ENCODE measurements at regions not wholly inside any gene's neighbourhood (a gene's known extent, or its start where the extent isn't known, plus 50 kb on each side); places are given as distances from the start of the nearest gene placed in this dataset.

DNA sequence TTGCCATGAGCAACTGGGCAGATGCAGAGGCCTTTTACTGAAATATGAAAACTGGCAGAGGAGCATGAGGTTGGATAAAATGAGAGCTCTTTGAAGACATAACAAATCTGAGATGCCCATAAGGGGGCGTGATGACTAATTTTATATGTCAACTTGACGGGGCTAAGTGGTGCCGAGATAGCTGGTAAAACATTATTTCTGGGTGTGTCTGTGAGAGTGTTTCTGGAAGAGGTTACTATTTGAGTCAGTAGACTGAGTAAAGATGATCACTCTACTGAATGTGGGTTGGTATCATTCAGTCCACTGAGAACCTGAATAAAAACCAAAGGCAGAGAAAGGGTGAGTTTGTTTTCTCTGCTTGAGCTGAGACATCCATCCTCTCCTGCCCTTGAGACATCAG, 454.2 kb downstream of the NPIPA7 start:
- H3K4me3 ChIP-seq (ENCODE audit: low read depth, low read length): no peak overlapping the region
- DNase-seq (ENCODE audit: low read depth): no peak
- TF ChIP-seq, protein P1, sequence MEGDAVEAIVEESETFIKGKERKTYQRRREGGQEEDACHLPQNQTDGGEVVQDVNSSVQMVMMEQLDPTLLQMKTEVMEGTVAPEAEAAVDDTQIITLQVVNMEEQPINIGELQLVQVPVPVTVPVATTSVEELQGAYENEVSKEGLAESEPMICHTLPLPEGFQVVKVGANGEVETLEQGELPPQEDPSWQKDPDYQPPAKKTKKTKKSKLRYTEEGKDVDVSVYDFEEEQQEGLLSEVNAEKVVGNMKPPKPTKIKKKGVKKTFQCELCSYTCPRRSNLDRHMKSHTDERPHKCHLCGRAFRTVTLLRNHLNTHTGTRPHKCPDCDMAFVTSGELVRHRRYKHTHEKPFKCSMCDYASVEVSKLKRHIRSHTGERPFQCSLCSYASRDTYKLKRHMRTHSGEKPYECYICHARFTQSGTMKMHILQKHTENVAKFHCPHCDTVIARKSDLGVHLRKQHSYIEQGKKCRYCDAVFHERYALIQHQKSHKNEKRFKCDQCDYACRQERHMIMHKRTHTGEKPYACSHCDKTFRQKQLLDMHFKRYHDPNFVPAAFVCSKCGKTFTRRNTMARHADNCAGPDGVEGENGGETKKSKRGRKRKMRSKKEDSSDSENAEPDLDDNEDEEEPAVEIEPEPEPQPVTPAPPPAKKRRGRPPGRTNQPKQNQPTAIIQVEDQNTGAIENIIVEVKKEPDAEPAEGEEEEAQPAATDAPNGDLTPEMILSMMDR (conservative IDR thresholded peaks at IDR 0.05; ENCODE audit: low read depth, low read length): no peak

DNA sequence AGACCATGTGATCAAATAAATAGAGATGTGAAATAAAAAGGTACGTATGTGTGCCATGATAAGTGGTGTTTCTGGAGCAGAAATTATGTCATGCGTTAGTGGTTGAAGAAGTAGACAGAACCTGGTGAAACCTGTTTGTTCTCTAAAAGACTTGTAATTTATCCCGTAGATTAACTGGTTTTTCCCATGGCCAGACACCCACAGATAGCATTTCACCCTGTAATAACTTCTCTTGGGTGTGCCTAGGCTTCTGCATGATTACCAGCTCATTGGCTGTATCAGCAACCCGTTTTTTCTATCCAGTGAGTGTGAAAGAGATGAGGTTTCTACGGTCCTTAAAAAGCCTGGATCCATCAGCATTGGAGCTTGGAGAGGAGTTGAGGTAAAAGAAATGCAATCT, 471.3 kb downstream of the NPIPA7 start:
- no peak for DNase-seq (ENCODE audit: low read depth)
- no peak overlapping the region for H3K4me3 ChIP-seq (ENCODE audit: low read depth, low read length)
- TF ChIP-seq, protein P1 (conservative IDR thresholded peaks at IDR 0.05; ENCODE audit: low read depth, low read length): no peak

DNA sequence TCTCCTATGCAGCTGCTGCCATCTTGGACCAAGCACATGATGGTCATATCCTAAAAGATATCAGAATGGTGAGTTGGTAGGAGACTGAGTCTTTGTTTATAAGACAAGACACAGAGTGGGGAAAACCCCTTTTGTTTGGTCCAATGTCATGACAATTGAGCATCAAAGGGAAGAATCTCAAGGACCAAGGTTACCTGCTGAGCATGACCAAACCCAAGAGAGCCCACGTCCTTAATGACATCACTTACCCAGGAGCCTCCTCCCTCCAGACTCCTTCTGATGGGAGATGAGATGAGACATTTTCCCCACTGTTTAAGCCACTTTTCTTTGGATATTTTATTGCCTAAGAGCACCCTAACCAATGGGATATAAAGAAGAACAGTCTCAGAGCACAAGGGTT, 478.1 kb downstream of the NPIPA7 start:
- H3K4me3 ChIP-seq (ENCODE audit: low read depth, low read length): no peak overlapping the region
- TF ChIP-seq, protein P1 (conservative IDR thresholded peaks at IDR 0.05; ENCODE audit: low read depth, low read length): no peak
- no peak for DNase-seq (ENCODE audit: low read depth)

DNA sequence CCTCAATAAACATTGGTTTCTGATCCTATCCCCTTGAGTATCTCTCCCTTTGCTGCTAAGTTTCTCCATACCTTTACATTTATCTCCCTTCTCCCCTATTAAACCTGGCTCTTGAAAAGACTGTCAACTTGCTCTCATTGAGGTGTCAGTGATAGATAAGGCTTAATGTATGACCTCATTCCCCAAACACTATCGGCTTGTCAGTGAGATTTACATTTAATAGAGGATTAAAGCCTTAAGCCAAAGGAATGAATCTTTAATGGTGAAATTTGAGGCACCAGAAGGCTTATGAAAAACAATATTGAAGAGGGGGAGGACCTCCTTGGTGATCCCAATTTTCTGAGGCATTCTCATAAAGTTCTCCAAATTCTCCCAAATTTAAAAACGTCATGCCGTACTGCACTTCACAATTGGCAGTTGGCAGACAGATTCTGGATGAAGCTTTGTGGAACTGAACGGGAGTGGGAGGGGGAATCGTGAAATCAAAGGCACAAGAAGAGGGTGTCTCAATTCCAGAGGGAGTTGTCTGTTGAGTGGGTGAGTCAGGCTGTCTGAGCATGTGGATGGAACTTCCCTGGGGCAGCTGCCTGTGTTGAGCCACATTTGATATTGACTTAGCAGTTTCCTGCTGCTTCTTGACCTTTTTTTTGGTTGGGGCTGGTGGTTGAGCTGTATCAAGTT, 478.8 kb downstream of the NPIPA7 start:
- no peak for DNase-seq (ENCODE audit: low read depth)
- TF ChIP-seq, protein P1 (conservative IDR thresholded peaks at IDR 0.05; ENCODE audit: low read depth, low read length): no peak
- no peak overlapping the region for H3K4me3 ChIP-seq (ENCODE audit: low read depth, low read length)

DNA sequence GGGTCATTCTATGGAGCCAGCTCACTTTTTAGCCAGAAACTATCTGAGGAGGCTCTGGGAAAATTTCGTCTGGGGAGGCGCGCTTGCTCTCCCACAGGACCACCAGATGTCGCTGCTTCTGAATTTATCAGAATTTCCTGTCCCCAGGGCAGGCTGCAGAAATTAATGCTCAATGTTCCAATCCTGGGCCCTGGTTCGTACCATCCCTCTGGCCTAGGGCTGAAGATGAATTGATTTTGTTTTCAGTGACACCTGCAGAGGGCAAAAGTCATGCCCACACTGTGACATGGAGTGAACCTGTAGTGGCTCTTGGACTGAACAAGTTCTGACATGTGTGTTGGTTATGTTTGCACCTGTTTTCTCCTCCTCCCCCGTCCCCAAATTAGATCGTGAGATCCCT, 482.6 kb downstream of the NPIPA7 start:
- TF ChIP-seq, protein P1 (conservative IDR thresholded peaks at IDR 0.05; ENCODE audit: low read depth, low read length): peak; percentile 56
- peak; percentile 23 for DNase-seq (ENCODE audit: low read depth)
- no peak overlapping the region for H3K4me3 ChIP-seq (ENCODE audit: low read depth, low read length)

DNA sequence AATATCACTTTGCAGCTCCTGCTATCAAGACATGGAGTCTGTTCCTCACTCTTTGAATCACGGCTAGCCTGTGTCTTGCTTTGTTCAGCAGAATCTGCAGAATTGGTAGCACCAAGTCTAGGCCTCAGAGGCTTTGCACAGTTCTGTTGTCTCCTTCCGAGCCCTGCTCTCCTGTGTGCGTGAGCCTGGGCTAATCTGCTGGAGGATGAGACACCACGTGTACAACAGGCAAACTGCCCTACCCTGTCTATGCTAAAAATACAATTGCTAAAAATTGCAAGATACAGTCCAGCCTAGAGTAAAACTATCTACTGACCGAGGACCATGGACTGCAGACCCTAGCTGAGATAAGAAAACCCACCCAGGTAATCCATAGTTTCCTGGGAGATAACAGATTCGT, 484.7 kb downstream of the NPIPA7 start:
- TF ChIP-seq, protein P1 (conservative IDR thresholded peaks at IDR 0.05; ENCODE audit: low read depth, low read length): no peak
- DNase-seq (ENCODE audit: low read depth): no peak
- H3K4me3 ChIP-seq (ENCODE audit: low read depth, low read length): no peak overlapping the region

DNA sequence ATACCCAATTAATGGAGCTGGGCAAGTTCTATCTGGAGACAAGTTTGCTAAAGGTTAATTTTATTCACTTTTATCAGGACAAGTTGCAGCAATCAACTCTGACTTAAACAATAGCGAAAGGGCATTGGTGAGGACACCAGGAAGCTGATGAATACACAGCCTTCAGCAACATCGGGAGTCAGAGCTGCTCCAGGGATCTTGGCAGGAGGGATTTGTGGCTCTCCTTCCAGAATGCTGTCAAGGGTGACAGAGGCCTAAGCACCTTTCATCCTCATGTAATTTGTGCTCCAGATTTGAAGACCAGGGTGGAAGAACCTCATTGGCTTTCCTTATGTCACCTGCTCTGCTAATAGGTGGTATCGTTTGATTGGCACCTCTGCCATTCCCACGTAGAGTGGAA, 485.6 kb downstream of the NPIPA7 start:
- TF ChIP-seq, protein P1 (conservative IDR thresholded peaks at IDR 0.05; ENCODE audit: low read depth, low read length): no peak
- H3K4me3 ChIP-seq (ENCODE audit: low read depth, low read length): no peak overlapping the region
- no peak for DNase-seq (ENCODE audit: low read depth)

Data from choroid plexus epithelial cell (primary cell).